GM21381 (cell line): ENCODE measurements at regions not wholly inside any gene's neighbourhood (a gene's known extent, or its start where the extent isn't known, plus 50 kb on each side); places are given as distances from the start of the nearest gene placed in this dataset.

Source experiments
- ATAC-seq: cut with Tn5 transposase; IDR thresholded peaks from one replicate; pipeline ENCODE4 v1.9.1; 2021; ENCODE audit warnings: mild to moderate bottlenecking, moderate library complexity; ENCODE audit not compliant: unreplicated experiment

DNA sequence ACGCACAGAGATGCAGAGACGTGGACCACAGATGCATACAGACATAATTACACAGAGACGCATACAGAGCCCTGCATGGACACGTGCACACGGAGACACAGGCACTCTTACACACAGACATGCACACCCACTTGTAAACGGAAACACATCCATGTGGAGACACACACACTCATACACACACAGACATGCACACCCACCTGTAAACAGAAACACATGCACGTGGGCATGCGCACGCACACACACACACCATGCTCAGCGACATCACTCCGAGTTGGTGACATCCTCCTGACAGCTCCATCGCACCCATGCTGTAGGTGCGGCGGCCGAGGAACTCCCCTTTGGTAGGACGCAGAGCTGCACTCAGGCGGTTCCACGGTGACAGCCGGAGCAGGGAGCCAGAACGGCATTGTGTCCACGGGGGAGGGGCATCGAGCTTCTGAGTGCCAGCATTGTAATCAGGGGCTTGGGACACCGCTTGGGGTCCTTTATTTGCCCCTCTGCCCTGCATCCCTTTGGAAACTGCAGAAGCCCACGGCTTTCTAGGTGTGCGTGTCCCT, 233.5 kb downstream of the RBFOX3 start:
- no peak for ATAC-seq

GRCh38 chr17:79374807-79375206, 236.0 kb downstream of the RBFOX3 start:
- ATAC-seq: no peak

- ATAC-seq: no peak
Measured at GRCh38 chr17:79374087-79374689, 236.7 kb downstream of the RBFOX3 start.

DNA sequence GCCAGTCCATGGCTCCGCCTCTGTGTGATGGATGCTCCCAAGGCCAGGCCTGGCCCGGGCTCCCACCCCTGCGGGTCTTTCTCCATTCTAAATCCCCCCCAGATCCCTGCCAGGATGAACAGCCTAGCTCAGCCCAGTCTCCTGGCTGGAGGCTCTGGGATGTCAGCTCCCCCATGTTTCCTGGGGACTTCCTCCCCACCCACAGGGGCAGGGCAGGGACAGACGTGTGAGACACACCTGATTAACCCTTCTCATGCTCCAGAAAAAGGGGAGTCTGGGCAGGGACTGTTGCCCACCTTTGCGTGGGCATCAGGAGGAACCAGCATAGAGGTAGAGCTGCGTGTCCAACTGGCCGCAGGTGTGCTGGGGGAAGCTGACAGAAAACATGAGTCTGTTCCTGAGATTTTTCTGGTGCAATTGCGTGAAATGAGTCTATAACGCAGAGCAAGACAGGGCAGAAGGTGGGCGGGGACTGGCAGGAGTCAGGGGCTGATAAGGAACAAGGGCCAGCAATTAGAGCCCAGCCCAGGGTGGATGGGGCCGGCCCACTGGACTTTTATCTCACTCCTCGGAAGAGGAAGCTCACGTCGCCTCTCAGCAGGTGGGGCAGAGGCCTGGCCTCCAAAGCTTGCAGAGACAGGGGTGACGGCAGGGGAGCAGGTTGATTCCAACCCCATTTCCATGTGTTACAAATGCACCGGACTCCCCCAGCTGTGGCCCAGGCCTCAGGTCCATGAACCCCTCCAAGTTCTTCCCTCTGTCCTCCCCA, 238.2 kb downstream of the RBFOX3 start:
- ATAC-seq: no peak

DNA sequence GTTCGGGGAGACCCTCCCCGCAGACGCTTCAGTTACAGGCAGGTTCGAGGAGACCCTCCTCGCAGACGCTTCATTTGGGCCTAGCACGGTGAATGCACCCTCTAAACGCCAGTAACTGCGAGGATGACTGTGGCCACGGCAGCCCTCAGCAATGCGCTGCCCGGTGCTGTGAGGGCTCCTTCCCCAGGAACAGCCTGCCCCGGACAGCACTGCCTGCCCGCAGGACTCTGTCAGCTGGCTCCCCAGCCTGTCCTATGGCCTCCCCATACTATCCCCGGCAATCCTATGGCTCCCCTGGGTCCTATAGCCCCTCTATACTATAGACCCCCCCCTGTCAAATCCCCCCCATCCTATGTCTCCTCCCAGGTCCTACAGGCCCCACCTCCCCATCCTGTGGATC, 238.9 kb downstream of the RBFOX3 start:
- no peak for ATAC-seq

DNA sequence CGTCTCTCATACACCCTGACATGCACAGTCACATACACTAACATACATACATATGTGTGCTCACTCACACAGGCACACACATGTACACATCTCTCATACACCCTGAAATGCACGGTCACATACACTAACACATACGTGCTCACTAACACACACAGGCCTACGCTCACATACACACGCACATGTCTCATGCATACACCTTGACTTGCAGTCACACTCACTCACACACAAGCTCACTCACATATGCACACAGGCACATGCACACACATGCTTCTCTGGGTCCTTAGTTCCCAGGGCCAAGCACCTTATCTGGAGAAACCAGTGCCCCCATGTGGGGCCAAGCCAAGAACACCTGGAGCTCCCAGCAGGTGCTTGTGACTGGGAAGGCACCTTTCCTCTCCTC, 240.3 kb downstream of the RBFOX3 start:
- ATAC-seq: no peak

- ATAC-seq: no peak
Measured at GRCh38 chr17:79370126-79370525, 240.7 kb downstream of the RBFOX3 start.

DNA sequence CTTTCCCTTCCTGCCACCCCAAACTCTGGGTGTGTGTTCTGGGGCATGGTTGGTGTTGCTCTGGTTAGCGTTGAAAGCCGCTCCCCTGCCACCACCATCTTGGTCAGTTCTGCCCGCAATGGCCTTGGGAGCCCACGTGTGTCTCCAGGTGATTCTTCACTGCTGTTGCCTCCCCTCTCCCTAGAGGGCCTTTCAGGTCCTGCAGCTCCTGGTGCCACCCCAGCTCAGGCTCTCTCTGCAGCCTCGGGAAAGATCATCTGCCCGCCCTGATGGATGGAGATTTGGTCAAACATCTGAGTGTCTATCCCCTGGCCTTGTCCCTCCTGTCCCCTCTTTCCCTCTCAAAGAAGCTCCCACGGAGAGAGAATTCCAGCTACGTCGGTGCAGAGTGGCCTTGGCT, 241.3 kb downstream of the RBFOX3 start:
- no peak for ATAC-seq

DNA sequence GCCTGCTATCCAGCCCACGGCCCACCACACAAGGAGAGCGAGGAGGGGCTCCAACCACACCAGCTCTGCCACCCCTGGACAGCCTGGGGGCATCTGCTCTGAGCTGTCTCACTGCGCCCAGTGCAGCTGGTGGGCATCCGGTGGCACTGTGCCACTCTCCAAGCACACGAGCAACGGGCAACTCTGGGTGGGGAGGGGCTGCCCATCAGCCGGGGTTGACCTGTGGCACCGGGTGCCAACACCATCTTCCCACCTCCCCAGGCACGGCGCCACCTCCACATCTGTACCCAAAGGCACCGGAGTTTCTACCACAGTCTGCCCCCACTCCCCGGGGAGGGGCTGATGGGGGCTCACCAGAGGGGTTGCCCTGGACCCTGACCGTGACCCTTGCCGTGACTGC, 241.8 kb downstream of the RBFOX3 start:
- no peak for ATAC-seq

DNA sequence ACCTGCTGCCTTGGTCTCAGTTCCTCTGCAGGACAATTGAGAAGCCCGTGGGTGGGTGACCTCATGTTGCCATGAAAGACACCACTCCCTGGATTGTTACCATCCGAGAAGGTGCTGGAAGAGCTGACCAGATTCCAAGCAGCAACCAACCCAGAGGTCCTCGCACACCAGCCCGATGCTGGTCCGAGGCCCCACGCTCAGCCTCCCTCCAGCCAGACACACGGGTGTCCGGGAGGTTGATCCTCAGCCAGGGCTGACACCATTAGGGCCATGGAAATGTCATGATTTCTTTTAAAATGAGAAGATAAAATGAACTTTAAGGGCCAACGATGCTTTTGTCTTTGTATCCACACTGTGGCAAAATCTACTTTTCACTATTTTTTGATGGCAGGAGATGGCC, 242.3 kb downstream of the RBFOX3 start:
- ATAC-seq: no peak

GRCh38 chr17:79366988-79367571, 243.8 kb downstream of the RBFOX3 start:
- no peak for ATAC-seq

DNA sequence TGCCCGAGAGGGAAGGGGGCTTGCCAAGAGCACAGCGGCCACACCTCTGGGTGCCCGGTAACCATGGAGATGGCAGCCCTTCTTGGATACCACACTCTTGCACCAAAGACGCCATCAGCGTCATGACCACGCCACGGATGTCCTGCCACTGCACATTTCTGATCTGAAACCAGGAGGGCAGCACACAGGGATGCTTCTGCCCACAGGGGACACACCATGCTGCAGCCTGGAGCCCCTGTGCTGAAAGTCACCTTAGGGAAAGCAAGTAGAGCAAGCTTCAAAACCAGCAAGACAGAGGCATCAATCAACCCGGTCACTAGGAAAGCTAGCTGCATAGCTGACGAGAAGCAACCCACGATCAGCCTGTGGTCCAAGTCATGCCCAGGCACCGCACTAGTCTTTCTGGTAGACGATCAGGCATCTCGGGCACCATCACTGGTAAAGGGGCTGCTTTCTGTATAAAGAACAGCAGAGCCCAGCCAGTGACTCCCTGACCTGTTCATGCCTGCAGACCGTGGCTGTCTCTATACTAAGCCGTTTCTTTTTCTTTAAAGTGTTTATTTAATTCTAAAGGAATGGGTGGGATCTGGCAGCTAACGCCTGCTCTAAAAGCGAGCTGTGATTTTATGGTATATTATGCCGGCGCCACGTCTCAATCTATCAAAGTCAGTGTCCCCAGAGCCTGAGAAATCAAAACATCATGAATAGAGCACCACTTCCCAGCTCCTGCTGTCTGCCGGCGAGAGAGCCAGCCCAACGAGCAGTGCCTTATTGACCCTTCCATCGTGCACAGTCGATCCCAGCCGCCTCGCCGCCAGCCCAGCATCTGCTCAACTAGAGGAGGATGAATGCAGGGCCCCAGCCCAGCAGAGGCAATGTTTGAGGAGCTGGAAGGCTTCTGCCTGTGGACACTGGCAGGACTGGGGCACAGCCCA, 244.7 kb downstream of the RBFOX3 start:
- ATAC-seq: no peak

GRCh38 chr17:79365351-79365750, 245.5 kb downstream of the RBFOX3 start:
- ATAC-seq: no peak

GRCh38 chr17:79364315-79365094, 246.3 kb downstream of the RBFOX3 start:
- ATAC-seq: no peak

- no peak for ATAC-seq
Measured at GRCh38 chr17:79363552-79364275, 247.1 kb downstream of the RBFOX3 start.

DNA sequence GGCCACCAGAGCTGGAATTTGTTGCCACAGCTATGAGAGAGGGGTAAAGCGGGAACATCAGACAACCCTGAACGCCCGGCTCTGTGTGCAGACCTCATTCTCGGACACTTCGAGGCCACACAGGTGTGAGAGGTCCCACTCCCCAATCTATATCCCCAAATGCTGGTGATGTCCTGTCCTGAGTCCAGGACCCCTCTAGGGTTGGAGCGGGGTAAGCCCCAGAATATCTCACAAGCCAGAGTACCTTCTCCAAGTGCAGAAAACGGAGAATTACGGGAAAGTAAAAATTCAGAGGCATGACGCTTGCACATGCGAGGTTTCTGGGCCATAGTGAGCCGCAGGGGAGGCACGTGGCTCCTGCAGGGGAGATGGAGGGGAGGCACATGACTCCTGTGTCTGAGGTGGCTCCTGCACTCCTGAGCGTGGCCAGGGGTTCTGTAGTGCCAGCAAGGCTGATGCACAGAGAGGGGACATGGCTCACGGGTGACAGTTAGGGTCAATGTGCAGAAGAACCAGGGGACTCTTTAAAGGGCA, 248.0 kb downstream of the RBFOX3 start:
- no peak for ATAC-seq

DNA sequence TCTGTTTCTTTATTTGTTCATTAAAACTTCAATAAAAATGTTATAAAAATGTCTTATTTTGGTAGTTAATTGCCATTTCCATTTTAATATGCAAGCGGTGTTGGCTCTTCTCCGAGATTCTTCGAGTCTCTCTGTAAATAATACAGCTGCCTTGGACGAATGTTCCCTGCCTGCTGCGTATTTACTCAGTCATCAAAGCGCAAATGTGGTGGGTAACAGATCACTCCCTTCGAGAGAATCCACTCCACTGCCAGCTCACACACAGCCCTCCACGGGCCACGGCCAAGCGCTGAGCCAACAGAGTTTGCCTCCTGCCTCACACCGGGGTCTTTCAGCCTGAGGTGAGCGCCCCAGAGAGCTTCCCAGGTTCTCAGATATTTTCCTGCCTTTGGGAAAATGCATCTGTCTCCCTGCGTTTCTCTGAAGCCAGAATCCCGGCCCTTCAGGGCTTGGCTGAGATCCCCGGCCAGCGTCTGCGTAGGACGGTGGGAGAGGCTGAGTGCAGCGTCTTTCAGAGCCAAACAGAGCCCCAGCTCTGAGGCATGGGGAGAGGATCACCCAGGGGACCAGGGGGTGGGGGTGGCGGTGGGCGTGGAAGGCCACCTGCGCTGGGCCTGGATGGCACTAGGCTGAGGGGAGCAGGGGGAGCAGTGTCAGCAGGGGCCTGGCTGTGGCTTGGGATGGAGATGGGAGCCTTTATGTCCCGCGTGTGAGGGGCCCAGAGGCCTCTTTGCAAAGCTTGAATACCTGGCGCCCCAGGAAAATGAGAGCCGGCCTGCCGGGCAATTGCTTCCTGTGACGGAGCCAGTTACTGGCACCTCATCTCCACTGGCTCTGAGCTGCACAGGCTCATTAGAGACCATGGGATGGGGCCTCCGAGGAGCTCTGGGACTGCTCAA, 248.7 kb downstream of the RBFOX3 start:
- ATAC-seq: no peak

DNA sequence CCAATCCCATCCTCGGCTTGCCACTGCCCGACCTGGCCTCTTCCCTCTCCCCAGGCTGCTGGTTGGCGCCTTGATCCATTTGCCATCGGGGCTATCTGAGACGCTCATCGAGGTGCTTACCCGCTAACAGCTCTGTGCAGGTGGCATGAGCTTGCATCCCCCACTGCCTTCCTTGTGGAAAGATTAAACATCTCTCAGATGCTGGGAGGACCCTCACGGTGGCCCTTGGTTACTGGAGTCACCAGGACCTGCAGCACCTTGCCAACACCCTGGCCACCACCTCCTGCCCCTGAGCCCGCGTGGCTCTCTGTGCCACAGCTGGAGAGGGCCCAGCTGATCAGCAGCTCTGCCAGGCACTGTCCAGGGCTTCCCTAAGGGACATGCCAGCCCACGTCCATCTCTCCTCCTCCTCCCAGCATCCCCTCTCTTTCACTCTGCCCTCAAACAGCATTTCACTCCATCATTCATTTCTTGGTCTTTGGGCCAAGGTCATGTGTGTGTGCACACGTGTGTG, 249.6 kb downstream of the RBFOX3 start:
- ATAC-seq: no peak
